Activated CD4-positive, alpha-beta T cell treated with anti-CD3 and anti-CD28 coated beads for 36 hours (primary cell): ENCODE measurements at regions not wholly inside any gene's neighbourhood (a gene's known extent, or its start where the extent isn't known, plus 50 kb on each side); places are given as distances from the start of the nearest gene placed in this dataset.
"Not testable (repeated sequence)": the region's sequence is repeated elsewhere in the genome, so short reads cannot be mapped to it uniquely, and the experiment has no call there.

Experiments used
- ATAC-seq: fragments of 200-7000 bp; cut with Tn5 transposase; one replicate; pipeline ENCODE4 v1.10.0; 2021; ENCODE audit warnings: mild to moderate bottlenecking, moderate library complexity
- CTCF ChIA-PET: fragments of 350-600 bp; sonication (Branson Sonifier 250); formaldehyde crosslinking; loops from one replicate; lab custom pipeline; 2021; ENCODE audit warnings: antibody characterized with exemption; lab: Charles Lee
- POLR2A ChIA-PET: fragments of 350-600 bp; sonication (Branson Sonifier 250); formaldehyde crosslinking; loops from one replicate; lab custom pipeline; 2021; ENCODE audit warnings: antibody characterized with exemption, inconsistent platforms; lab: Charles Lee
- DNase-seq: peaks from one replicate; pipeline ENCODE4 v3.0.0-alpha.2; 2020
- H3K27ac Mint-ChIP-seq: one replicate; pipeline ENCODE4 v1.8.0; 2021; ENCODE audit warnings: mixed read lengths
- H3K27me3 Mint-ChIP-seq: one replicate; pipeline ENCODE4 v1.8.0; 2021; ENCODE audit warnings: mixed read lengths
- H3K36me3 Mint-ChIP-seq: one replicate; pipeline ENCODE4 v1.8.0; 2021; ENCODE audit warnings: low read depth, mixed read lengths
- H3K4me1 Mint-ChIP-seq: one replicate; pipeline ENCODE4 v1.8.0; 2021; ENCODE audit warnings: mixed read lengths
- H3K4me3 Mint-ChIP-seq: one replicate; pipeline ENCODE4 v1.8.0; 2021; ENCODE audit warnings: mild to moderate bottlenecking, moderate library complexity, mixed read lengths
- H3K9me3 Mint-ChIP-seq: one replicate; pipeline ENCODE4 v1.8.0; 2021; ENCODE audit warnings: low read depth, mixed read lengths
- intact Hi-C, 2 experiments: fragments of 100-400 bp; cut with DNase I in 1 of 2; cut with micrococcal nuclease in 1 of 2; formaldehyde crosslinking; loops; one replicate each; pipeline versions ENCODE4 v1.14.2 to v1.15.1; 2022 to 2024; cut with DNase I, micrococcal nuclease

DNA sequence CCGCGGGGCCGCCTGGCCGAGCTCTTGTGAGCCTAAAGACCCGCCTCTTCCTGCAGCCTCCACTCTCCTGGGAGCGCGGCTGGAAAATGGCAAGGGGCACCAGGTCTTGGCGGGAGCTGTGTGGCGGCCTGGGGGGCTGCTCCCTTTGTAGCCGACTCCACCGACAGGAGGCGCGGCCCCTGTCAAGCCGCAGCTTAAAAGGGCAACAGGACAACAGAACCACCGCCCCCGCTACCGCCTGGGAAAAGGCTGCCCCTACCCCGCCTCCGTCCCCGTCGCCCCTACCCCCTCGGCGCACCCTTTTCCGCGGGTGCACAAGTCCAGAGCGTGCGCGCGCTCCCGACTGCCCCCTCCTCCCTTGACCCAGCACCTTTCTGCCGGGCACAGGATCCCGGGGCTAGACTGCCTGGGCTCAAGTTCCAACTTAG lies 60.3 kb downstream of the GOLGA8K start:
- H3K27ac Mint-ChIP-seq, CTCF ChIA-PET: not testable (repeated sequence)

DNA sequence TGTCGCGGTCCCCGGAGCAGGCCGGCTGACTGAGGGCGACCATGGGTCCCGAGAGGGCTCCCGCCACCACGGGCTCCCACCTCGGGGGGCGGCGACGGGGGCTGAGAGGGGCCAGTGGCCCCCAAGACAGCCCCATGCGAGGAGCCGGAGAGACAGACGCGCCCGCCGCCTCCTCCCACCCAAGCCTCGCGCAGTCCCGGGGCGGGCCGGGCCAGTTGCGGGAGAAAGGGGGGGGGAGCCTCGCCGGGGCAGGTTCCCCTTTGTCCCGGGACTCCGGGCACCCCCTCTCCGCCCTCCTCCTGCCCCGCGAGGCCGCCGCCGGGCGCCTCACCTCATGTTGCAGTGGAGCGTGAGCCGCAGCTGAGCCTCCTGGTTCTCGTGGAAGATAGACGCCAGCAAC lies 60.8 kb downstream of the GOLGA8K start:
- H3K4me1 Mint-ChIP-seq, H3K9me3 Mint-ChIP-seq, DNase-seq, intact Hi-C loops, H3K27ac Mint-ChIP-seq, H3K27me3 Mint-ChIP-seq, ATAC-seq, POLR2A ChIA-PET, H3K36me3 Mint-ChIP-seq, H3K4me3 Mint-ChIP-seq, CTCF ChIA-PET: not testable (repeated sequence)

More for the DNA sequence above, 60.3 kb downstream of the GOLGA8K start:
- H3K4me1 Mint-ChIP-seq, H3K4me3 Mint-ChIP-seq, intact Hi-C loops, DNase-seq, H3K36me3 Mint-ChIP-seq, H3K9me3 Mint-ChIP-seq, ATAC-seq, H3K27me3 Mint-ChIP-seq, POLR2A ChIA-PET: not testable (repeated sequence)

DNA sequence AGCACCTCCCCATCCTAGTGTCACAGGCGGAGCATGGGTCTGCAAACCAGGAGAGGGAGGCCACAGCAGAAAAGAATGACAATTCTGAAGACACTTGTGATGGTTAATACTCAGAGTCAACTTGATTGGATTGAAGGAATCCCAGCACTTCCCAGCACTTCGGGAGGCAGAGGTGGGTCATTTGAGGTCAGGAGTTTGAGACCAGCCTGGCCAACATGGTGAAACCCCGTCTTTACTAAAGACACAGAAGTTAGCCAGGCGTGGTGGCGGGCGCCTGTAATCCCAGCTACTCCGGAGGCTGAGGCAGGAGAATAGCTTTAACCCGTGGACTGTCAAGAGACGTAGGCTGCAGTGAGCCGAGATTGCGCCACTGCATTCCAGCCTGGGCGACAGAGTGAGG lies 61.6 kb downstream of the GOLGA8K start:
- POLR2A ChIA-PET, ATAC-seq, H3K36me3 Mint-ChIP-seq, intact Hi-C loops, H3K4me1 Mint-ChIP-seq, H3K27me3 Mint-ChIP-seq, CTCF ChIA-PET, H3K9me3 Mint-ChIP-seq, H3K4me3 Mint-ChIP-seq, H3K27ac Mint-ChIP-seq, DNase-seq: not testable (repeated sequence)

DNA sequence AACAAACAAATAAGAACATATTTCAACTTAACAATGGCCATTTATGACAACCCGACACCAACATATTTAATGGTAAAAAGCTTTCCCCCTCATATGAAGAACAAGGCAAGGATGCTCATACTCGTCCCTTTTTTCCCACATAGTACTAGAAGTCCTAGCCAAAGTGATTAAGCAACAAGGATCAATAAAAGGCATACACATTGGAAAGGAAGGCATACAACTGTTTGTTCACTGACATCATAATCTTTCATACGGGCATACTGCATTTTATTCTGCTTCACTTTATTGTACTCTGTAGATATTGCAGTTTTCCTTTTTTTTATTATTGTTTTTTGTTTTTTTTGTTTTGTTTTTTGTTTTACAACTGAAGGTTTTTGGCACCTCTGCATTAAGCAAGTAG lies 66.3 kb downstream of the GOLGA8K start:
- H3K9me3 Mint-ChIP-seq, POLR2A ChIA-PET, ATAC-seq, H3K4me1 Mint-ChIP-seq, intact Hi-C loops, H3K4me3 Mint-ChIP-seq, H3K36me3 Mint-ChIP-seq, H3K27me3 Mint-ChIP-seq, CTCF ChIA-PET, H3K27ac Mint-ChIP-seq, DNase-seq: not testable (repeated sequence)

DNA sequence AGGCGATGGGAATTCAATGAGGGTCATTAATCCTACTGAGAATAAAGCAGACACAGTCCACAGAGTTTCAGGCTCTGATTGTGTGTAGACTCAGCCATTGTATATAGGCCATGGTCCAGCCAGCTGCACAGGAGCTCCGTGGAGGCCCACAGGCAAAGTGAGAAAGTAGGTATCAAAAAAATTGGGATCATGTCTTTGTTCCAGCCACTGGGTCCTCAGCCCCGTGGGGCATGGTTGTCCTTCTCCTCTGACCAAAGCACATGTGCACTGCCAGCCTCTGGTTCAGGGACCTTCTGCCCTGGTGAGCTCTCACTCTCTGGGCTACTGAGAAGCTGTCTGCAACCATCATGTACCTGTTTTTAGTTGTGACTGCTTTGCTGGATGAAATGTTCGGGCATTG lies 79.7 kb downstream of the GOLGA8K start:
- H3K36me3 Mint-ChIP-seq, POLR2A ChIA-PET, H3K27me3 Mint-ChIP-seq, H3K4me3 Mint-ChIP-seq, DNase-seq, CTCF ChIA-PET, ATAC-seq, intact Hi-C loops, H3K4me1 Mint-ChIP-seq, H3K27ac Mint-ChIP-seq, H3K9me3 Mint-ChIP-seq: not testable (repeated sequence)

- H3K27me3 Mint-ChIP-seq, H3K9me3 Mint-ChIP-seq, intact Hi-C loops, DNase-seq, H3K36me3 Mint-ChIP-seq, H3K4me3 Mint-ChIP-seq, H3K27ac Mint-ChIP-seq, ATAC-seq, H3K4me1 Mint-ChIP-seq, POLR2A ChIA-PET, CTCF ChIA-PET: not testable (repeated sequence)
These were observed 83.8 kb downstream of the GOLGA8K start for GRCh38 chr15:32319247-32319646.

GRCh38 chr15:32316482-32316881 lies 86.6 kb downstream of the GOLGA8K start:
- intact Hi-C loops, H3K4me1 Mint-ChIP-seq, H3K9me3 Mint-ChIP-seq, H3K36me3 Mint-ChIP-seq, H3K4me3 Mint-ChIP-seq, H3K27me3 Mint-ChIP-seq, DNase-seq, POLR2A ChIA-PET, CTCF ChIA-PET, H3K27ac Mint-ChIP-seq: not testable (repeated sequence)
- peak; percentile 26 for ATAC-seq

DNA sequence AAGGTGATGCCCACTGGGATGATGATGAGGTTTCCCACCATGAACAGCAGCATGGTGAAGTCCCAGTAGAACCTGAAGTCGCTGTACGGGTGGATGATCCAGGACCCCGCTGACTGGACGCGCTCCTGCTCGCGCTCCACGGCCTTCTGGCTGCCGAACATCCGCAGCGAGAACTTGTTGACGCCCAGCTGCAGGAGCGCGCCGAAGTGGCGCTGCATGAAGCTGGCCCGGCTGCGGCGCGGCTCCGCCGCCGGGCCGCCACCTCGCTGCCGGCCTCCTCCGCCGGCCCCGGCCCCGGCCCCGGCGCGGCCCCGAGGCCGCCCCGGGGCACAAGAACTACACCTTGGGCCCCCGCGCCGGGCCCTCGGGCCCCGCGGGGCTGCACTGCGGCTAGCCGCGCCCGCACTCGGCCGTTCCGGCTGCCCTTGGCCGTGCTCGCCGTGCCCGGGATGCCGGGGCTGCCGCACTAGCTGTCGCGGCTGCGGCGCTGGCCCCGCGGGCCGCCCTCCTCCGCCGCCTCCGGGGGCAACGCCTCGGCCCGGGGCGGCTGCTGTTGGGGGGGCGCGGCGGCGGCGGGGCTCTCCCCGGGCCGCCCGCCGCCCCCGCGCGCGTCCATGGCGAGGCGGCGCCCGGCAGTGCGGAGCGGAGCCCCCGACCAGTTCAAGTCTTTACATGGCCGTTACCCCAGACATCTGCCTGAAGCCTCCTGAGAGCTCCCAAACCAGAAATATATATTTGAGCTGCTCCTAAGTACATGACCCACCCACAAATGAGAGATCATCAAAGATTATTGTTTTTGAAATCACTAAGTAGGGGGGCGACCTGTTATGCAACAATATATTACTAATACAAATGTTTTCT lies 87.8 kb downstream of the GOLGA8K start:
- H3K4me3 Mint-ChIP-seq, H3K27me3 Mint-ChIP-seq, intact Hi-C loops, DNase-seq, CTCF ChIA-PET, ATAC-seq, H3K9me3 Mint-ChIP-seq, H3K4me1 Mint-ChIP-seq, H3K36me3 Mint-ChIP-seq, POLR2A ChIA-PET, H3K27ac Mint-ChIP-seq: not testable (repeated sequence)

- CTCF ChIA-PET, H3K36me3 Mint-ChIP-seq, H3K4me3 Mint-ChIP-seq, H3K27me3 Mint-ChIP-seq, H3K27ac Mint-ChIP-seq, H3K9me3 Mint-ChIP-seq, ATAC-seq, DNase-seq, POLR2A ChIA-PET, H3K4me1 Mint-ChIP-seq, intact Hi-C loops: not testable (repeated sequence)
These were observed 89.5 kb downstream of the GOLGA8K start for GRCh38 chr15:32313446-32314209.

GRCh38 chr15:32312721-32313120 lies 90.4 kb downstream of the GOLGA8K start:
- H3K9me3 Mint-ChIP-seq, H3K36me3 Mint-ChIP-seq, DNase-seq, H3K27me3 Mint-ChIP-seq, H3K4me3 Mint-ChIP-seq, POLR2A ChIA-PET, CTCF ChIA-PET, ATAC-seq, intact Hi-C loops, H3K27ac Mint-ChIP-seq, H3K4me1 Mint-ChIP-seq: not testable (repeated sequence)

GRCh38 chr15:32307592-32307991 lies 95.5 kb downstream of the GOLGA8K start:
- H3K27ac Mint-ChIP-seq, H3K9me3 Mint-ChIP-seq, H3K36me3 Mint-ChIP-seq, CTCF ChIA-PET, H3K27me3 Mint-ChIP-seq, H3K4me3 Mint-ChIP-seq, intact Hi-C loops, H3K4me1 Mint-ChIP-seq, POLR2A ChIA-PET, ATAC-seq, DNase-seq: not testable (repeated sequence)
